ENCODE measurements at regions not wholly inside any gene's neighbourhood (a gene's known extent, or its start where the extent isn't known, plus 50 kb on each side); places are given as distances from the start of the nearest gene placed in this dataset.

GRCh38 chr4:100780126-100780525 is 262.3 kb upstream of the EMCN start:
- no peak overlapping the region for H3K4me3 ChIP-seq (ENCODE audit: low read depth, low read length)
- H3K27ac ChIP-seq (ENCODE audit: low read depth, low read length) = no peak overlapping the region
- peaks cover 1% of the 10 kb centered on the region for H3K9me3 ChIP-seq (ENCODE audit: control insufficient read depth, insufficient read depth, low read length)
- DNase-seq (ENCODE audit: low read depth in 4 of 6, low spot score in 6 of 6) = no peak
- H3K36me3 ChIP-seq (ENCODE audit: control insufficient read depth, insufficient read depth, low read length) = no peaks in the 10 kb centered on the region
- no peaks in the 10 kb centered on the region for H3K27me3 ChIP-seq (ENCODE audit: control insufficient read depth, insufficient read depth, low read length)
- no peaks in the 10 kb centered on the region for H3K4me1 ChIP-seq (ENCODE audit: control insufficient read depth, insufficient read depth, low read length)

GRCh38 chr4:100778431-100778830 is 260.6 kb upstream of the EMCN start:
- H3K4me3 ChIP-seq (ENCODE audit: low read depth, low read length) = no peak overlapping the region
- H3K27me3 ChIP-seq (ENCODE audit: control insufficient read depth, insufficient read depth, low read length) = no peaks in the 10 kb centered on the region
- 86% methylated on average over 5 of the region's 5 CpGs for WGBS (ENCODE audit: insufficient coverage)
- H3K9me3 ChIP-seq (ENCODE audit: control insufficient read depth, insufficient read depth, low read length) = peaks cover 1% of the 10 kb centered on the region
- DNase-seq (ENCODE audit: low read depth in 4 of 6, low spot score in 6 of 6) = no peak
- no peak overlapping the region for H3K27ac ChIP-seq (ENCODE audit: low read depth, low read length)
- no peaks in the 10 kb centered on the region for H3K4me1 ChIP-seq (ENCODE audit: control insufficient read depth, insufficient read depth, low read length)
- no peaks in the 10 kb centered on the region for H3K36me3 ChIP-seq (ENCODE audit: control insufficient read depth, insufficient read depth, low read length)

- Histone ChIP-seq H3K36me3 (ENCODE audit: control insufficient read depth, insufficient read depth, low read length) (no peaks in the 10 kb centered on the region), H3K9me3 (ENCODE audit: control insufficient read depth, insufficient read depth, low read length) (peaks cover 4% of the 10 kb centered on the region), H3K27me3 (ENCODE audit: control insufficient read depth, insufficient read depth, low read length) (no peaks in the 10 kb centered on the region), H3K27ac (ENCODE audit: low read depth, low read length) (no peak overlapping the region), H3K4me3 (ENCODE audit: low read depth, low read length) (no peak overlapping the region), H3K4me1 (ENCODE audit: control insufficient read depth, insufficient read depth, low read length) (no peaks in the 10 kb centered on the region)
- DNase-seq (ENCODE audit: low read depth in 4 of 6, low spot score in 6 of 6) = no peak
- WGBS (ENCODE audit: insufficient coverage) = no CpG with 5 or more reads among the region's 1 CpG
Observed at GRCh38 chr4:100762738-100763137, 244.9 kb upstream of the EMCN start.

- WGBS (ENCODE audit: insufficient coverage) = no CpG with 5 or more reads among the region's 1 CpG
Observed at GRCh38 chr4:100754751-100755150, 236.9 kb upstream of the EMCN start.

GRCh38 chr4:100746141-100746739 is 228.4 kb upstream of the EMCN start:
- Histone ChIP-seq H3K27ac (ENCODE audit: low read depth, low read length) (no peak overlapping the region), H3K4me1 (ENCODE audit: control insufficient read depth, insufficient read depth, low read length) (no peaks in the 10 kb centered on the region), H3K27me3 (ENCODE audit: control insufficient read depth, insufficient read depth, low read length) (no peaks in the 10 kb centered on the region), H3K4me3 (ENCODE audit: low read depth, low read length) (no peak overlapping the region), H3K36me3 (ENCODE audit: control insufficient read depth, insufficient read depth, low read length) (no peaks in the 10 kb centered on the region), H3K9me3 (ENCODE audit: control insufficient read depth, insufficient read depth, low read length) (no peaks in the 10 kb centered on the region)
- DNase-seq (ENCODE audit: low read depth in 4 of 6, low spot score in 6 of 6) = no peak

More at GRCh38 chr4:100754751-100755150, 236.9 kb upstream of the EMCN start:
- no peak overlapping the region for H3K27ac ChIP-seq (ENCODE audit: low read depth, low read length)
- no peaks in the 10 kb centered on the region for H3K27me3 ChIP-seq (ENCODE audit: control insufficient read depth, insufficient read depth, low read length)
- H3K9me3 ChIP-seq (ENCODE audit: control insufficient read depth, insufficient read depth, low read length) = peaks cover 11% of the 10 kb centered on the region
- DNase-seq (ENCODE audit: low read depth in 4 of 6, low spot score in 6 of 6) = no peak
- no peak overlapping the region for H3K4me3 ChIP-seq (ENCODE audit: low read depth, low read length)
- no peaks in the 10 kb centered on the region for H3K4me1 ChIP-seq (ENCODE audit: control insufficient read depth, insufficient read depth, low read length)
- no peaks in the 10 kb centered on the region for H3K36me3 ChIP-seq (ENCODE audit: control insufficient read depth, insufficient read depth, low read length)

- no peaks in the 10 kb centered on the region for H3K4me1 ChIP-seq (ENCODE audit: control insufficient read depth, insufficient read depth, low read length)
- H3K36me3 ChIP-seq (ENCODE audit: control insufficient read depth, insufficient read depth, low read length) = no peaks in the 10 kb centered on the region
- no peaks in the 10 kb centered on the region for H3K9me3 ChIP-seq (ENCODE audit: control insufficient read depth, insufficient read depth, low read length)
- WGBS (ENCODE audit: insufficient coverage) = no CpG with 5 or more reads among the region's 4 CpGs
- H3K27me3 ChIP-seq (ENCODE audit: control insufficient read depth, insufficient read depth, low read length) = no peaks in the 10 kb centered on the region
- H3K4me3 ChIP-seq (ENCODE audit: low read depth, low read length) = no peak overlapping the region
- DNase-seq (ENCODE audit: low read depth in 4 of 6, low spot score in 6 of 6) = no peak
- no peak overlapping the region for H3K27ac ChIP-seq (ENCODE audit: low read depth, low read length)
Observed at GRCh38 chr4:100742045-100742444, 224.2 kb upstream of the EMCN start.

GRCh38 chr4:100739426-100739825 is 221.6 kb upstream of the EMCN start:
- no peaks in the 10 kb centered on the region for H3K36me3 ChIP-seq (ENCODE audit: control insufficient read depth, insufficient read depth, low read length)
- no peak overlapping the region for H3K4me3 ChIP-seq (ENCODE audit: low read depth, low read length)
- H3K4me1 ChIP-seq (ENCODE audit: control insufficient read depth, insufficient read depth, low read length) = no peaks in the 10 kb centered on the region
- H3K27ac ChIP-seq (ENCODE audit: low read depth, low read length) = no peak overlapping the region
- DNase-seq (ENCODE audit: low read depth in 4 of 6, low spot score in 6 of 6) = no peak
- peaks cover under 1% of the 10 kb centered on the region for H3K9me3 ChIP-seq (ENCODE audit: control insufficient read depth, insufficient read depth, low read length)
- no peaks in the 10 kb centered on the region for H3K27me3 ChIP-seq (ENCODE audit: control insufficient read depth, insufficient read depth, low read length)
- WGBS (ENCODE audit: insufficient coverage) = no CpG with 5 or more reads among the region's 2 CpGs

GRCh38 chr4:100738196-100739165 is 220.7 kb upstream of the EMCN start:
- Histone ChIP-seq H3K27ac (ENCODE audit: low read depth, low read length) (no peak overlapping the region), H3K36me3 (ENCODE audit: control insufficient read depth, insufficient read depth, low read length) (no peaks in the 10 kb centered on the region), H3K27me3 (ENCODE audit: control insufficient read depth, insufficient read depth, low read length) (no peaks in the 10 kb centered on the region), H3K9me3 (ENCODE audit: control insufficient read depth, insufficient read depth, low read length) (peaks cover 3% of the 10 kb centered on the region), H3K4me1 (ENCODE audit: control insufficient read depth, insufficient read depth, low read length) (no peaks in the 10 kb centered on the region), H3K4me3 (ENCODE audit: low read depth, low read length) (no peak overlapping the region)
- whole genome bisulfite sequencing (ENCODE audit: insufficient coverage) = 92% methylated on average over 5 of the region's 7 CpGs
- no peak for DNase-seq (ENCODE audit: low read depth in 4 of 6, low spot score in 6 of 6)

GRCh38 chr4:100736641-100737451 is 219.0 kb upstream of the EMCN start:
- H3K27ac ChIP-seq (ENCODE audit: low read depth, low read length) = no peak overlapping the region
- no CpG with 5 or more reads among the region's 2 CpGs for WGBS (ENCODE audit: insufficient coverage)
- H3K4me1 ChIP-seq (ENCODE audit: control insufficient read depth, insufficient read depth, low read length) = no peaks in the 10 kb centered on the region
- H3K9me3 ChIP-seq (ENCODE audit: control insufficient read depth, insufficient read depth, low read length) = peaks cover 3% of the 10 kb centered on the region
- DNase-seq (ENCODE audit: low read depth in 4 of 6, low spot score in 6 of 6) = peak in 1 of 6 donors; percentile 29
- H3K36me3 ChIP-seq (ENCODE audit: control insufficient read depth, insufficient read depth, low read length) = no peaks in the 10 kb centered on the region
- H3K27me3 ChIP-seq (ENCODE audit: control insufficient read depth, insufficient read depth, low read length) = no peaks in the 10 kb centered on the region
- H3K4me3 ChIP-seq (ENCODE audit: low read depth, low read length) = no peak overlapping the region

Data from spinal cord (tissue), 9 donors.